GM12878 (cell line): ENCODE measurements at regions not wholly inside any gene's neighbourhood (a gene's known extent, or its start where the extent isn't known, plus 50 kb on each side); places are given as distances from the start of the nearest gene placed in this dataset.

Experiments
- BCL11A ChIP-seq: IDR thresholded peaks from 2 replicates; pipeline ENCODE4 v1.6.1; 2011; ENCODE audit warnings: low read depth, low read length
- CBFB ChIP-seq: IDR thresholded peaks from 2 replicates; pipeline ENCODE4 v1.6.1; 2016; ENCODE audit warnings: antibody characterized with exemption, low read depth
- CREM ChIP-seq: IDR thresholded peaks from 2 replicates; pipeline ENCODE4 v1.6.1; 2014; ENCODE audit warnings: antibody characterized with exemption, low read depth
- EP300 ChIP-seq, 2 experiments: fragments of 150-350 bp in 1 of 2; IDR thresholded peaks; 2 replicates each; pipeline ENCODE4 v1.6.1; 2011 to 2012; ENCODE audit warnings: low read depth in 2 of 2, low read length in 2 of 2, borderline replicate concordance in 1 of 2, improper control_type of control experiment in 1 of 2, inconsistent platforms in 1 of 2; ENCODE audit not compliant: control insufficient read depth in 1 of 2
- GABPA ChIP-seq: IDR thresholded peaks from 2 replicates; pipeline ENCODE4 v1.6.1; 2014; ENCODE audit warnings: antibody characterized with exemption, low read depth, mild to moderate bottlenecking, inconsistent platforms
- HDGF ChIP-seq: fragments of 450-650 bp; IDR thresholded peaks from 2 replicates; pipeline ENCODE4 v1.6.1; 2016; ENCODE audit warnings: antibody characterized with exemption
- IKZF2 ChIP-seq, 2 experiments: fragments of 450-650 bp; IDR thresholded peaks; 2 replicates each; pipeline ENCODE4 v1.6.1; 2017; ENCODE audit warnings: mild to moderate bottlenecking in 2 of 2, moderate library complexity in 2 of 2
- NR2C2 ChIP-seq: IDR thresholded peaks from 2 replicates; pipeline ENCODE4 v1.6.1; 2011; ENCODE audit warnings: borderline replicate concordance, low read depth; ENCODE audit not compliant: control insufficient read depth, insufficient read length
- PAX5 ChIP-seq: IDR thresholded peaks from 2 replicates; pipeline ENCODE4 v1.6.1; 2011; ENCODE audit warnings: low read depth, low read length, borderline replicate concordance
- PBX3 ChIP-seq: IDR thresholded peaks from 2 replicates; pipeline ENCODE4 v1.6.1; 2011; ENCODE audit warnings: mild to moderate bottlenecking, low read depth, low read length, moderate library complexity; ENCODE audit not compliant: insufficient replicate concordance
- PML ChIP-seq: IDR thresholded peaks from 2 replicates; pipeline ENCODE4 v1.6.1; 2012; ENCODE audit warnings: low read length, inconsistent platforms
- POLR2AphosphoS2 ChIP-seq: IDR thresholded peaks from 2 replicates; pipeline ENCODE4 v1.6.1; 2011; ENCODE audit warnings: low read depth, mild to moderate bottlenecking, low read length, improper control_type of control experiment, moderate library complexity
- POU2F2 ChIP-seq: IDR thresholded peaks from 3 replicates; pipeline ENCODE4 v1.6.1; 2011; ENCODE audit warnings: low read depth, mild to moderate bottlenecking, low read length, borderline replicate concordance
- RB1 ChIP-seq: fragments of 450-650 bp; formaldehyde crosslinking; IDR thresholded peaks from 2 replicates; pipeline ENCODE4 v1.6.1; 2017; ENCODE audit warnings: mild to moderate bottlenecking, borderline replicate concordance
- RBBP5 ChIP-seq: fragments of 200-600 bp; sonication (generic); conservative IDR thresholded peaks from 2 replicates; pipeline ENCODE4 v1.6.1; 2016
- SIX5 ChIP-seq: IDR thresholded peaks from 2 replicates; pipeline ENCODE4 v1.6.1; 2011; ENCODE audit warnings: mild to moderate bottlenecking, low read depth, low read length, moderate library complexity; ENCODE audit not compliant: severe bottlenecking
- SMAD1 ChIP-seq: fragments of 450-650 bp; IDR thresholded peaks from 2 replicates; pipeline ENCODE4 v1.6.1; 2018; ENCODE audit warnings: mild to moderate bottlenecking, low read depth; ENCODE audit not compliant: partially characterized antibody
- SMARCA5 ChIP-seq: fragments of 450-650 bp; IDR thresholded peaks from 2 replicates; pipeline ENCODE4 v1.6.1; 2017; ENCODE audit warnings: mild to moderate bottlenecking
- WRNIP1 ChIP-seq: IDR thresholded peaks from 2 replicates; pipeline ENCODE4 v1.6.1; 2011; ENCODE audit warnings: low read depth, low read length, improper control_type of control experiment, borderline replicate concordance
- ZBTB40 ChIP-seq: fragments of 450-650 bp; IDR thresholded peaks from 2 replicates; pipeline ENCODE4 v1.6.1; 2016; ENCODE audit warnings: mild to moderate bottlenecking, moderate library complexity, borderline replicate concordance
- ZNF217 ChIP-seq: fragments of 450-650 bp; IDR thresholded peaks from 2 replicates; pipeline ENCODE4 v1.6.1; 2017; ENCODE audit warnings: antibody characterized with exemption, mild to moderate bottlenecking
- ZNF687 ChIP-seq: fragments of 450-650 bp; IDR thresholded peaks from 2 replicates; pipeline ENCODE4 v1.6.1; 2017; ENCODE audit warnings: mild to moderate bottlenecking, moderate library complexity

- TF ChIP-seq IKZF2 (IDR thresholded peaks at IDR 0.05) (no peak), GABPA (no peak), CBFB (no peak), RBBP5 (no peak), PML (0 out of 2 replicates have a peak, but pooled peaks have one; percentile 27), HDGF (no peak), NR2C2 (no peak), CREM (0 out of 2 replicates have a peak, but pooled peaks have one; percentile 42), SMAD1 (no peak), POU2F2 (no peak), RB1 (no peak), SIX5 (no peak), EP300 (IDR thresholded peaks at IDR 0.05; ENCODE audit: borderline replicate concordance in 1 of 2, control insufficient read depth in 1 of 2, low read depth in 2 of 2, low read length in 2 of 2) (no peak), PAX5 (no peak), POLR2AphosphoS2 (no peak), WRNIP1 (no peak), ZNF687 (no peak), SMARCA5 (no peak), BCL11A (no peak), PBX3 (no peak), ZBTB40 (no peak), ZNF217 (no peak)
Observed at GRCh38 chr3:56919137-56919796, 117.5 kb upstream of the ARHGEF3 start (continued).
